HCT116 (cell line): ENCODE measurements at regions not wholly inside any gene's neighbourhood (a gene's known extent, or its start where the extent isn't known, plus 50 kb on each side); places are given as distances from the start of the nearest gene placed in this dataset.

Experiments
- ATAC-seq: fragments of 200-7000 bp; cut with Tn5 transposase; 2 replicates; pipeline ENCODE4 v1.9.1; 2020; ENCODE audit warnings: mild to moderate bottlenecking, moderate library complexity
- BruUV-seq: library from RNA; stranded (reverse); fragments of 400-500 nt; replicated peaks from 2 replicates; lab custom pipeline; 2021; lab: Mats Ljungman, UMichigan
- CTCF ChIA-PET: fragments of 300-600 bp; sonication (Branson Sonifier 250); formaldehyde crosslinking; loops from one replicate; lab custom pipeline; 2021; ENCODE audit warnings: antibody characterized with exemption; lab: Charles Lee
- POLR2A ChIA-PET: fragments of 300-600, 350-600 bp; sonication (Branson Sonifier 250); formaldehyde crosslinking; loops from one replicate; lab custom pipeline; 2021; ENCODE audit warnings: antibody characterized with exemption; lab: Charles Lee
- RAD21 ChIA-PET, 2 experiments: fragments of 300-600 bp; sonication (Branson Sonifier 250); formaldehyde crosslinking; loops; one replicate each; lab custom pipeline; 2023; ENCODE audit warnings: low total read pairs in 2 of 2; ENCODE audit not compliant: uncharacterized antibody in 2 of 2, unreplicated experiment in 2 of 2, low non-redundant PET in 1 of 2; lab: Charles Lee
- DNase-seq: peaks from one replicate; pipeline ENCODE4 v3.0.0-alpha.2; 2010; ENCODE audit warnings: low read depth, low spot score
- H2AFZ ChIP-seq: fragments of 200-600 bp; shearing (Covaris generic), sonication (generic); 2 replicates; pipeline ENCODE4 v1.6.1; 2017; ENCODE audit warnings: low read depth, mixed run types, mixed read lengths, antibody characterized with exemption, low read length; ENCODE audit not compliant: poor library complexity, severe bottlenecking
- H3K27ac ChIP-seq: 2 replicates; pipeline ENCODE4 v1.5.1; 2012; ENCODE audit warnings: low read depth, low read length
- H3K27me3 ChIP-seq: fragments of 200-600 bp; sonication (generic); 2 replicates; pipeline ENCODE4 v1.6.1; 2016; ENCODE audit warnings: mixed run types, low read length, mixed read lengths; ENCODE audit not compliant: insufficient read depth
- H3K36me3 ChIP-seq, 2 experiments: fragments of 200-500 bp in 1 of 2; fragments of 200-600 bp in 1 of 2; sonication (Bioruptor generic) in 1 of 2; sonication (generic) in 1 of 2; 2 replicates each; pipeline versions ENCODE4 v1.5.1 to v1.6.1; 2014 to 2016; ENCODE audit warnings: low read length in 2 of 2, inconsistent platforms in 1 of 2, mixed read lengths in 1 of 2, mixed run types in 1 of 2; ENCODE audit not compliant: insufficient read depth in 2 of 2, control insufficient read depth in 1 of 2
- H3K4me1 ChIP-seq, 2 experiments: fragments of 200-600 bp in 1 of 2; sonication (generic) in 1 of 2; 2 replicates each; pipeline versions ENCODE4 v1.5.1 to v1.6.1; 2012 to 2017; ENCODE audit warnings: low read length in 2 of 2, inconsistent platforms in 1 of 2, mild to moderate bottlenecking in 1 of 2, mixed read lengths in 1 of 2, mixed run types in 1 of 2, moderate library complexity in 1 of 2; ENCODE audit not compliant: insufficient read depth in 2 of 2, control insufficient read depth in 1 of 2
- H3K4me2 ChIP-seq: fragments of 200-600 bp; sonication (generic); 2 replicates; pipeline ENCODE4 v1.6.1; 2017; ENCODE audit warnings: mixed run types, low read length, mixed read lengths
- H3K4me3 ChIP-seq, 2 experiments: fragments of 200-600 bp in 1 of 2; sonication (generic) in 1 of 2; replicated peaks in 1 of 2; 2 replicates each; pipeline ENCODE4 v1.5.1; 2011 to 2016; ENCODE audit warnings: low read length in 2 of 2, control low read depth in 1 of 2, low read depth in 1 of 2, mild to moderate bottlenecking in 1 of 2, mixed read lengths in 1 of 2, mixed run types in 1 of 2
- H3K79me2 ChIP-seq: fragments of 200-600 bp; sonication (generic); 2 replicates; pipeline ENCODE4 v1.6.1; 2017; ENCODE audit warnings: mild to moderate bottlenecking, mixed run types, low read length, moderate library complexity, mixed read lengths; ENCODE audit not compliant: insufficient read depth
- H3K9ac ChIP-seq: fragments of 200-600 bp; sonication (generic); 2 replicates; pipeline ENCODE4 v1.6.1; 2016; ENCODE audit warnings: low read length, mixed read lengths
- H3K9me2 ChIP-seq: fragments of 200-600 bp; sonication (generic), shearing (Covaris generic); 2 replicates; pipeline ENCODE4 v1.6.1; 2017; ENCODE audit warnings: mixed run types, mild to moderate bottlenecking, moderate library complexity; ENCODE audit not compliant: insufficient read depth
- H3K9me3 ChIP-seq, 2 experiments: fragments of 200-500 bp in 1 of 2; fragments of 200-600 bp in 1 of 2; sonication (Bioruptor generic) in 1 of 2; sonication (generic) in 1 of 2; 2 replicates each; pipeline ENCODE4 v1.6.1; 2014 to 2017; ENCODE audit warnings: low read length in 2 of 2, mixed read lengths in 2 of 2, inconsistent platforms in 1 of 2, low read depth in 1 of 2, mild to moderate bottlenecking in 1 of 2, mixed run types in 1 of 2, moderate library complexity in 1 of 2; ENCODE audit not compliant: control insufficient read depth in 1 of 2, insufficient read depth in 1 of 2
- H4K20me1 ChIP-seq: fragments of 200-600 bp; sonication (generic), shearing (Covaris generic); 2 replicates; pipeline ENCODE4 v1.6.1; 2017; ENCODE audit warnings: mixed run types, mild to moderate bottlenecking, moderate library complexity; ENCODE audit not compliant: insufficient read depth
- ATF3 ChIP-seq: IDR thresholded peaks from 2 replicates; pipeline ENCODE4 v1.6.1; 2012
- CTCF ChIP-seq, 3 experiments: fragments of 200-600 bp in 1 of 3; sonication (generic) in 1 of 3; IDR thresholded peaks in 2 of 3; conservative IDR thresholded peaks in 1 of 3; 2 replicates each; pipeline ENCODE4 v1.5.1; 2012 to 2017; ENCODE audit warnings: low read depth in 2 of 3, low read length in 2 of 3, antibody characterized with exemption in 1 of 3, borderline replicate concordance in 1 of 3, control low read depth in 1 of 3, mild to moderate bottlenecking in 1 of 3, mixed read lengths in 1 of 3, mixed run types in 1 of 3, moderate library complexity in 1 of 3; ENCODE audit not compliant: insufficient read depth in 1 of 3
- EGR1 ChIP-seq: IDR thresholded peaks from 2 replicates; pipeline ENCODE4 v1.6.1; 2012; ENCODE audit warnings: low read depth
- ELF1 ChIP-seq: IDR thresholded peaks from 2 replicates; pipeline ENCODE4 v1.6.1; 2012; ENCODE audit warnings: low read depth, borderline replicate concordance
- FOSL1 ChIP-seq: IDR thresholded peaks from 2 replicates; pipeline ENCODE4 v1.6.1; 2012; ENCODE audit warnings: low read depth
- POLR2A ChIP-seq: IDR thresholded peaks from 2 replicates; pipeline ENCODE4 v1.7.0; 2011; ENCODE audit warnings: borderline replicate concordance; ENCODE audit not compliant: insufficient read depth, insufficient read length; ENCODE audit errors: extremely low read depth
- SIN3A ChIP-seq: IDR thresholded peaks from 2 replicates; pipeline ENCODE4 v1.6.1; 2012; ENCODE audit warnings: low read depth
- SP1 ChIP-seq: IDR thresholded peaks from 2 replicates; pipeline ENCODE4 v1.6.1; 2012; ENCODE audit warnings: low read depth
- YY1 ChIP-seq: IDR thresholded peaks from 2 replicates; pipeline ENCODE4 v1.6.1; 2011; ENCODE audit warnings: low read length, low read depth, moderate library complexity, mild to moderate bottlenecking; ENCODE audit not compliant: insufficient replicate concordance; ENCODE audit errors: extremely low read depth
- ZNF274 ChIP-seq: fragments of 200-500 bp; sonication (Bioruptor generic); IDR thresholded peaks from 2 replicates; pipeline ENCODE4 v1.6.1; 2014; ENCODE audit warnings: mild to moderate bottlenecking, low read depth, low read length, inconsistent platforms
- intact Hi-C: fragments of 100-400 bp; cut with micrococcal nuclease; formaldehyde crosslinking; loops from 2 replicates; pipeline ENCODE4 v1.10.0; 2022

GRCh38 chr19:30745476-30745985, 373.3 kb downstream of the ZNF536 start:
- no peak overlapping the region for H3K4me3 ChIP-seq
- H3K9me2 ChIP-seq = no peaks in the 10 kb centered on the region
- no peaks in the 10 kb centered on the region for H3K4me1 ChIP-seq
- H3K9me3 ChIP-seq = peaks cover 3 to 32% of the 10 kb centered on the region in 2 experiments; a peak in 2 of 4 replicates
- H3K27me3 ChIP-seq = no peaks in the 10 kb centered on the region
- no peak overlapping the region for H3K4me2 ChIP-seq
- intact Hi-C loops = no loop called here
- BruUV-seq = no TSS peak
- no peaks in the 10 kb centered on the region for H4K20me1 ChIP-seq
- ATAC-seq (no peak), DNase-seq (no peak)
- POLR2A ChIA-PET = no interaction called here
- H2AFZ ChIP-seq = no peak overlapping the region
- H3K9ac ChIP-seq = no peak overlapping the region
- RAD21 ChIA-PET = no interaction called here
- H3K27ac ChIP-seq = no peak overlapping the region
- no peaks in the 10 kb centered on the region for H3K36me3 ChIP-seq
- H3K79me2 ChIP-seq = no peaks in the 10 kb centered on the region
- TF ChIP-seq SP1 = no peak
- no peak for TF ChIP-seq EGR1
- TF ChIP-seq ATF3 = no peak
- no peak for TF ChIP-seq ZNF274
- TF ChIP-seq CTCF (IDR thresholded peaks at IDR 0.05 in 2 of 3, conservative IDR thresholded peaks at IDR 0.05 in 1 of 3; ENCODE audit: borderline replicate concordance in 1 of 3, insufficient read depth in 1 of 3, low read depth in 2 of 3, low read length in 2 of 3) = no peak
- no peak for TF ChIP-seq POLR2A
- TF ChIP-seq SIN3A = no peak
- no peak for TF ChIP-seq YY1
- TF ChIP-seq FOSL1 = no peak
- TF ChIP-seq ELF1 = no peak
- CTCF ChIA-PET = no interaction called here
